SK-N-SH (cell line): ENCODE measurements at regions not wholly inside any gene's neighbourhood (a gene's known extent, or its start where the extent isn't known, plus 50 kb on each side); places are given as distances from the start of the nearest gene placed in this dataset.

Source experiments
- EP300 ChIP-seq, 2 experiments: IDR thresholded peaks; 2 replicates each; pipeline versions ENCODE4 v1.4.0 to v1.6.1; 2012; ENCODE audit warnings: borderline replicate concordance in 1 of 2, low read depth in 1 of 2, low read length in 1 of 2
- FOXM1 ChIP-seq: IDR thresholded peaks from 2 replicates; pipeline ENCODE4 v1.4.0; 2012; ENCODE audit warnings: low read depth, mild to moderate bottlenecking
- GABPA ChIP-seq: IDR thresholded peaks from 2 replicates; pipeline ENCODE4 v1.4.0; 2012; ENCODE audit warnings: low read depth, mild to moderate bottlenecking
- GATA2 ChIP-seq: sonication (generic); formaldehyde crosslinking; IDR thresholded peaks from 2 replicates; pipeline ENCODE4 v1.5.0; 2020; ENCODE audit warnings: mild to moderate bottlenecking, missing genetic modification reagents
- JUND ChIP-seq: IDR thresholded peaks from 2 replicates; pipeline ENCODE4 v1.4.0; 2012
- POLR2AphosphoS5 ChIP-seq: IDR thresholded peaks from 2 replicates; pipeline ENCODE4 v1.6.1; 2012; ENCODE audit warnings: low read depth, low read length
- RXRA ChIP-seq: IDR thresholded peaks from 2 replicates; pipeline ENCODE4 v1.4.0; 2012; ENCODE audit warnings: low read depth, mild to moderate bottlenecking, borderline replicate concordance
- SIN3A ChIP-seq: IDR thresholded peaks from 2 replicates; pipeline ENCODE4 v1.6.1; 2012; ENCODE audit warnings: low read depth, mild to moderate bottlenecking, low read length, moderate library complexity, borderline replicate concordance
- SMC3 ChIP-seq: IDR thresholded peaks from 2 replicates; pipeline ENCODE4 v1.6.1; 2012; ENCODE audit warnings: low read depth, low read length, improper control_type of control experiment
- TCF12 ChIP-seq: IDR thresholded peaks from 2 replicates; pipeline ENCODE4 v1.4.0; 2012
- TF ChIP-seq, protein P1 (sequence below): fragments of 200-600 bp; sonication (generic); IDR thresholded peaks from 2 replicates; pipeline ENCODE4 v1.6.1; 2017; ENCODE audit warnings: antibody characterized with exemption, mild to moderate bottlenecking, moderate library complexity
- TF ChIP-seq, protein P2 (sequence below): IDR thresholded peaks from 2 replicates; pipeline ENCODE4 v1.4.0; 2012; ENCODE audit warnings: low read depth, borderline replicate concordance
- TF ChIP-seq, protein P3 (sequence below): IDR thresholded peaks from 2 replicates; pipeline ENCODE4 v1.4.0; 2012; ENCODE audit warnings: low read depth

DNA sequence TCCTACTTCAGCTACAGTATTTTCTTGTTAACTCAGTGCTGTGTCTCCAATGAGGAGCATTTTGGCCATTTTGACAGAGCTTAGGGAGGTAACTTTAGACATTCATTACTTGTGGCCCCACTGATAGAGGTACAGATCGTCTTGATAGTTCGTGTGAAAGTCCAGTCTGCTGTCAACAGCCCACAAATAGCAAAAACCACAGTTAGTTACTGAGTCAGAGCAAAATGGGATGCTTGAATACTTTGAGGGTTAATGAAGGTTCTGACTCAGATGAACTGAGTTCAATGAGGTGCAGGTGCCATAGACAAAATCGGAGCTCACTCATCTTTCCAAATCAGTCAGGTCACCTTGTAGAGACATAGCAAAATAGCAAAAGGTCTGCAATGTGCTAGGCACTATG is 163.1 kb upstream of the TLE4 start:
- TF ChIP-seq, protein P1, sequence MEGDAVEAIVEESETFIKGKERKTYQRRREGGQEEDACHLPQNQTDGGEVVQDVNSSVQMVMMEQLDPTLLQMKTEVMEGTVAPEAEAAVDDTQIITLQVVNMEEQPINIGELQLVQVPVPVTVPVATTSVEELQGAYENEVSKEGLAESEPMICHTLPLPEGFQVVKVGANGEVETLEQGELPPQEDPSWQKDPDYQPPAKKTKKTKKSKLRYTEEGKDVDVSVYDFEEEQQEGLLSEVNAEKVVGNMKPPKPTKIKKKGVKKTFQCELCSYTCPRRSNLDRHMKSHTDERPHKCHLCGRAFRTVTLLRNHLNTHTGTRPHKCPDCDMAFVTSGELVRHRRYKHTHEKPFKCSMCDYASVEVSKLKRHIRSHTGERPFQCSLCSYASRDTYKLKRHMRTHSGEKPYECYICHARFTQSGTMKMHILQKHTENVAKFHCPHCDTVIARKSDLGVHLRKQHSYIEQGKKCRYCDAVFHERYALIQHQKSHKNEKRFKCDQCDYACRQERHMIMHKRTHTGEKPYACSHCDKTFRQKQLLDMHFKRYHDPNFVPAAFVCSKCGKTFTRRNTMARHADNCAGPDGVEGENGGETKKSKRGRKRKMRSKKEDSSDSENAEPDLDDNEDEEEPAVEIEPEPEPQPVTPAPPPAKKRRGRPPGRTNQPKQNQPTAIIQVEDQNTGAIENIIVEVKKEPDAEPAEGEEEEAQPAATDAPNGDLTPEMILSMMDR: no peak
- TF ChIP-seq SIN3A (no peak), EP300 (IDR thresholded peaks at IDR 0.05; ENCODE audit: borderline replicate concordance in 1 of 2, low read depth in 1 of 2, low read length in 1 of 2) (no peak), FOXM1 (no peak), JUND (no peak), POLR2AphosphoS5 (no peak), GABPA (no peak), GATA2 (CRISPR knock-in tag) (no peak), RXRA (no peak), TCF12 (no peak), SMC3 (no peak)
- TF ChIP-seq, protein P2, sequence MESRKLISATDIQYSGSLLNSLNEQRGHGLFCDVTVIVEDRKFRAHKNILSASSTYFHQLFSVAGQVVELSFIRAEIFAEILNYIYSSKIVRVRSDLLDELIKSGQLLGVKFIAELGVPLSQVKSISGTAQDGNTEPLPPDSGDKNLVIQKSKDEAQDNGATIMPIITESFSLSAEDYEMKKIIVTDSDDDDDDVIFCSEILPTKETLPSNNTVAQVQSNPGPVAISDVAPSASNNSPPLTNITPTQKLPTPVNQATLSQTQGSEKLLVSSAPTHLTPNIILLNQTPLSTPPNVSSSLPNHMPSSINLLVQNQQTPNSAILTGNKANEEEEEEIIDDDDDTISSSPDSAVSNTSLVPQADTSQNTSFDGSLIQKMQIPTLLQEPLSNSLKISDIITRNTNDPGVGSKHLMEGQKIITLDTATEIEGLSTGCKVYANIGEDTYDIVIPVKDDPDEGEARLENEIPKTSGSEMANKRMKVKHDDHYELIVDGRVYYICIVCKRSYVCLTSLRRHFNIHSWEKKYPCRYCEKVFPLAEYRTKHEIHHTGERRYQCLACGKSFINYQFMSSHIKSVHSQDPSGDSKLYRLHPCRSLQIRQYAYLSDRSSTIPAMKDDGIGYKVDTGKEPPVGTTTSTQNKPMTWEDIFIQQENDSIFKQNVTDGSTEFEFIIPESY: no peak
- TF ChIP-seq, protein P3, sequence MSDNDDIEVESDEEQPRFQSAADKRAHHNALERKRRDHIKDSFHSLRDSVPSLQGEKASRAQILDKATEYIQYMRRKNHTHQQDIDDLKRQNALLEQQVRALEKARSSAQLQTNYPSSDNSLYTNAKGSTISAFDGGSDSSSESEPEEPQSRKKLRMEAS: no peak
